Loucy (cell line): ENCODE measurements at regions not wholly inside any gene's neighbourhood (a gene's known extent, or its start where the extent isn't known, plus 50 kb on each side); places are given as distances from the start of the nearest gene placed in this dataset.

Source experiments
- H2AFZ ChIP-seq: fragments of 200-600 bp; sonication (generic); 2 replicates; pipeline ENCODE4 v1.6.0; 2016; ENCODE audit warnings: antibody characterized with exemption, mild to moderate bottlenecking, low read length, moderate library complexity
- H3F3A ChIP-seq: fragments of 200-600 bp; 2 replicates; pipeline ENCODE4 v1.6.0; 2016; ENCODE audit warnings: antibody characterized with exemption, low read depth, mild to moderate bottlenecking
- H3K27me3 ChIP-seq: fragments of 200-600 bp; sonication (generic); 2 replicates; pipeline ENCODE4 v1.6.1; 2014; ENCODE audit warnings: low read length, mild to moderate bottlenecking; ENCODE audit not compliant: insufficient read depth, poor library complexity, severe bottlenecking
- H3K36me3 ChIP-seq: fragments of 200-600 bp; sonication (generic); 2 replicates; pipeline ENCODE4 v1.6.1; 2016; ENCODE audit warnings: low read length; ENCODE audit not compliant: insufficient read depth
- H3K4me1 ChIP-seq: fragments of 200-600 bp; sonication (generic); 2 replicates; pipeline ENCODE4 v1.5.1; 2014; ENCODE audit warnings: low read length, mild to moderate bottlenecking; ENCODE audit not compliant: insufficient read depth, poor library complexity, severe bottlenecking
- H3K4me2 ChIP-seq: fragments of 200-600 bp; sonication (generic); 2 replicates; pipeline ENCODE4 v1.6.0; 2014; ENCODE audit warnings: antibody characterized with exemption, low read length, low read depth, mild to moderate bottlenecking; ENCODE audit not compliant: poor library complexity, severe bottlenecking
- H3K4me3 ChIP-seq: fragments of 200-600 bp; sonication (generic); 2 replicates; pipeline ENCODE4 v1.5.1; 2014; ENCODE audit warnings: low read length, mild to moderate bottlenecking, mixed read lengths; ENCODE audit not compliant: poor library complexity, severe bottlenecking
- H3K79me2 ChIP-seq: fragments of 200-600 bp; sonication (generic); 2 replicates; pipeline ENCODE4 v1.6.1; 2014; ENCODE audit warnings: low read length; ENCODE audit not compliant: insufficient read depth
- H3K9ac ChIP-seq: fragments of 200-600 bp; sonication (generic); 2 replicates; pipeline ENCODE4 v1.6.0; 2014; ENCODE audit warnings: mild to moderate bottlenecking, low read depth, low read length, moderate library complexity; ENCODE audit not compliant: poor library complexity, severe bottlenecking
- H3K9me2 ChIP-seq: fragments of 200-600 bp; sonication (generic); replicated peaks from 2 replicates; pipeline ENCODE4 v1.6.1; 2016; ENCODE audit warnings: low read depth, low read length, mixed read lengths
- H3K9me3 ChIP-seq: fragments of 200-600 bp; sonication (generic); 2 replicates; pipeline ENCODE4 v1.6.1; 2014; ENCODE audit warnings: mild to moderate bottlenecking, antibody characterized with exemption, low read length, low read depth; ENCODE audit not compliant: insufficient read depth
- H4K20me1 ChIP-seq: fragments of 200-600 bp; sonication (generic); 2 replicates; pipeline ENCODE4 v1.6.0; 2014; ENCODE audit warnings: antibody characterized with exemption, low read length, mild to moderate bottlenecking; ENCODE audit not compliant: insufficient read depth, poor library complexity, severe bottlenecking
- EZH2phosphoT487 ChIP-seq: fragments of 200-600 bp; IDR thresholded peaks from 2 replicates; pipeline ENCODE4 v1.6.1; 2018; ENCODE audit warnings: antibody characterized with exemption, mild to moderate bottlenecking, moderate library complexity, borderline replicate concordance
- TF ChIP-seq, protein P1 (sequence below): fragments of 200-600 bp; sonication (generic); conservative IDR thresholded peaks from 2 replicates; pipeline ENCODE4 v1.5.1; 2014; ENCODE audit warnings: mild to moderate bottlenecking, antibody characterized with exemption, low read length

DNA sequence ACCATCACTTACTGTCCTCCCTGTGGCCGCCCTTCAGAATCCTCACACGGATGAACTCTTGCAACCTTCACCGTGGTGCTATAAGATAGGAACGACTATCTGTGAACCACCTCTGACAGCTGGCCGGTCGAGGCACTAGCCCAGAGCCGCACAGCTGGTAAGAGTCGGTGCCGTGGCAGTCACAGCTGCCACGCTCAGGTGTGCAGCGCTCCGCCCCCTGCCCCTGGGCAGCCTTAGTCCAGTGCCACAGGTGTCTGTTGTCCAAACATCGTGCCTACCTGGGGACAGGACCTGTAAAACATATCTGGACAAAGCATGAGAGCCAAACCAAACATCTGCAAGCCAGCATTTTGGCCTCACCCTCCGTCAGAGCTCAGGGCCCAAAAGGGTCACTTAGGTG lies 55.3 kb upstream of the SALL3 start:
- TF ChIP-seq EZH2phosphoT487: no peak
- TF ChIP-seq, protein P1, sequence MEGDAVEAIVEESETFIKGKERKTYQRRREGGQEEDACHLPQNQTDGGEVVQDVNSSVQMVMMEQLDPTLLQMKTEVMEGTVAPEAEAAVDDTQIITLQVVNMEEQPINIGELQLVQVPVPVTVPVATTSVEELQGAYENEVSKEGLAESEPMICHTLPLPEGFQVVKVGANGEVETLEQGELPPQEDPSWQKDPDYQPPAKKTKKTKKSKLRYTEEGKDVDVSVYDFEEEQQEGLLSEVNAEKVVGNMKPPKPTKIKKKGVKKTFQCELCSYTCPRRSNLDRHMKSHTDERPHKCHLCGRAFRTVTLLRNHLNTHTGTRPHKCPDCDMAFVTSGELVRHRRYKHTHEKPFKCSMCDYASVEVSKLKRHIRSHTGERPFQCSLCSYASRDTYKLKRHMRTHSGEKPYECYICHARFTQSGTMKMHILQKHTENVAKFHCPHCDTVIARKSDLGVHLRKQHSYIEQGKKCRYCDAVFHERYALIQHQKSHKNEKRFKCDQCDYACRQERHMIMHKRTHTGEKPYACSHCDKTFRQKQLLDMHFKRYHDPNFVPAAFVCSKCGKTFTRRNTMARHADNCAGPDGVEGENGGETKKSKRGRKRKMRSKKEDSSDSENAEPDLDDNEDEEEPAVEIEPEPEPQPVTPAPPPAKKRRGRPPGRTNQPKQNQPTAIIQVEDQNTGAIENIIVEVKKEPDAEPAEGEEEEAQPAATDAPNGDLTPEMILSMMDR: no peak
- Histone ChIP-seq H3K9me3 (peaks cover 9% of the 10 kb centered on the region; the same call in 1 of the 2 replicates), H3K9me2 (no peaks in the 10 kb centered on the region), H4K20me1 (no peaks in the 10 kb centered on the region), H3F3A (no peaks in the 10 kb centered on the region), H2AFZ (no peak overlapping the region), H3K4me1 (no peaks in the 10 kb centered on the region), H3K36me3 (no peaks in the 10 kb centered on the region), H3K27me3 (no peaks in the 10 kb centered on the region), H3K4me2 (no peak overlapping the region), H3K9ac (no peak overlapping the region), H3K79me2 (no peaks in the 10 kb centered on the region), H3K4me3 (no peak overlapping the region)

DNA sequence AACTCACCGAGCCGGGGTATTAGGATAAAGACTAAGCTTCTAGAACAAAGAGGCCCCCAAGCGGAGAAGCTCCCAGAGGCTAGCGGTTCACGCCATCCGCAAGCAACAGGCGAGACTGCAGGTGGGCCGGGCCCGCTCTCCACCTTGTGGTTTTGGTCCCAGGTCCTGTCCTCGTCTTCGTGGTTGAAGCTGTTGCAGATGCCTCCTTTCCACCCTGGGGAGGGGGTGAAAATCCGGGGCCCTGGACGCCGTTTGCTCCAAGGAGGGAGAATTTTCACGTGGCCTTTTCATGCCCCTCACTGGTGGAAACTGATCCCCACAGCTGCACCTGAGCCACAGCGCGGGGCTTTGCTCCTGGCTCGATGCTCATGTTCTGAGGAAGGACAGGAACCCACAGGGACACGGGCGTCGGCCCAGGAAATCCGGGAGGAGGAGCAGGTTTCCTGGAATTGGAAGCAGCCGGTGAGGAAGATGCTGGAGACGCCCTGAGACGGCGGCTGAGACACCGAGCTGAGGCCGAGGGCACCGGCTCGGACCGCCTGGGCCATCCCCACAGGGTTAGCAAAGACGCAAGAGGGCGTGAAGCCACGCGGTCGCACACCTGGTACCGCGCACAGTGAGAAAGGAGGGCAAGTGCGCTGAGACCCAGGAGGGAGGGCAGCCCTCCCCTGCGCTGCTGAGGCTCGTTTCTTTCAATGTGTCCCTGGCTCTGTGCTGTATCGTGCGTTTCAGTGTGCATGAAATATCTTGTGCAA lies 54.7 kb upstream of the SALL3 start:
- Histone ChIP-seq H2AFZ (no peak overlapping the region), H3K4me1 (no peaks in the 10 kb centered on the region), H4K20me1 (no peaks in the 10 kb centered on the region), H3K36me3 (no peaks in the 10 kb centered on the region), H3K4me2 (no peak overlapping the region), H3K9me3 (peaks cover 11% of the 10 kb centered on the region; the same call in 1 of the 2 replicates), H3K79me2 (no peaks in the 10 kb centered on the region), H3K4me3 (no peak overlapping the region), H3K9me2 (no peaks in the 10 kb centered on the region), H3K27me3 (no peaks in the 10 kb centered on the region), H3F3A (no peaks in the 10 kb centered on the region), H3K9ac (no peak overlapping the region)
- TF ChIP-seq, protein P1: no peak
- TF ChIP-seq EZH2phosphoT487: no peak

DNA sequence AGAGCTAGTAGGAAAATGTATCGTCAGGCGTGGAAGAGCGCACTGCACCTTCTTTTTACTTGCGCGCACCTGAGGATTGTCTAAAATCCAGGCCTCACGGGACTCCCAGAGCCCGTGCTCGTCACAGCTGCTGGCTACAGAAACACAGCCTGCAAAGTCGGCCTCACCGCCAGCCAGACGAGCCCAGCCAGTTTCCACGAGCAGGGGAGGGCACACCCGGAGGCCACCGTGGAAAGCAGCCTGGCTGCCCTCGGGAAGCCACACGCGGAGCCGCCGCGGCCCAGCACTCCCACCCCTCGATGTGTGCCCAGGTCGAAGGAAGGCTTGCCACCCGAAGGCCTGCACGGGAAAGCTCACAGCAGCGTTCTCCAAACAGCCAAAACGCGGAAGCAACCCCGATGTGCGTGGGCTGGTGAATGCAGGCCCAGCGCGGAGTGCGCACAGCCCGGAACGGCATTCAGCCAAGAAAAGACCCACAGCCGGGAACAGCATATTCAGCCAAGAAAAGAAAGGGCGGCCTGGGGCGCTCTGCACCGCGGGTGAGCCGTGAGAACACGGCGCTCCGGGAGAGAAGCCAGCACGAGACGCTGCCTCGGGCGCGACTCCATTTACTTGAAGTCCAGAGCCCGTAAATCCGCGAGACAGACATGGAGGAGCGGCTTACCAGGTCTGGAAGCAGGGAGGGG lies 53.9 kb upstream of the SALL3 start:
- H3K9me2 ChIP-seq: no peaks in the 10 kb centered on the region
- H3K9me3 ChIP-seq: peaks cover 11% of the 10 kb centered on the region; the same call in 1 of the 2 replicates
- no peaks in the 10 kb centered on the region for H3K4me1 ChIP-seq
- no peaks in the 10 kb centered on the region for H3K27me3 ChIP-seq
- H3K36me3 ChIP-seq: no peaks in the 10 kb centered on the region
- no peaks in the 10 kb centered on the region for H4K20me1 ChIP-seq
- TF ChIP-seq, protein P1: no peak
- TF ChIP-seq EZH2phosphoT487: no peak
- H3K9ac ChIP-seq: no peak overlapping the region
- no peaks in the 10 kb centered on the region for H3K79me2 ChIP-seq
- H2AFZ ChIP-seq: no peak overlapping the region
- H3K4me3 ChIP-seq: no peak overlapping the region
- no peaks in the 10 kb centered on the region for H3F3A ChIP-seq
- no peak overlapping the region for H3K4me2 ChIP-seq
